ENCODE measurements at regions not wholly inside any gene's neighbourhood (a gene's known extent, or its start where the extent isn't known, plus 50 kb on each side); places are given as distances from the start of the nearest gene placed in this dataset.

DNA sequence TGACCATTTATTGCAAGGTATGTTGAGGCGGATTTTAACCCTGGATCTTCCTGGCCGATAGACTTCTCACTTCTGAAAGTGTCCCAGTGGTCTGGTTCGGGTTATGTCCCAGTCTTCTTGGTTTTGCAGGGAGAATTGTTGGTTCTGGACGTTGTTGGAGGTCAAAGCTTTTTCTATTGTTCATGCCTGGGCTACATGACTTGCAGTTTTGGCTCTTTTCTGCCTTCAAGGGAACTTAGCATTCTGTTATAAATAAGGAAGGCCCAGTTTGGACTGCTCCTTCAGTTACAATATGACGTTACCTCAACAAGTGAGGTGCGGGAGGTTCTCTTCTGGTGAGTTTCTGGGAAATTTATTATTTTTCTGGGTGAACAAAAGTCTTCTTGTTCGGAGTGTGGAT, 614.3 kb downstream of the DIPK2A start:
- TF ChIP-seq, protein P1, sequence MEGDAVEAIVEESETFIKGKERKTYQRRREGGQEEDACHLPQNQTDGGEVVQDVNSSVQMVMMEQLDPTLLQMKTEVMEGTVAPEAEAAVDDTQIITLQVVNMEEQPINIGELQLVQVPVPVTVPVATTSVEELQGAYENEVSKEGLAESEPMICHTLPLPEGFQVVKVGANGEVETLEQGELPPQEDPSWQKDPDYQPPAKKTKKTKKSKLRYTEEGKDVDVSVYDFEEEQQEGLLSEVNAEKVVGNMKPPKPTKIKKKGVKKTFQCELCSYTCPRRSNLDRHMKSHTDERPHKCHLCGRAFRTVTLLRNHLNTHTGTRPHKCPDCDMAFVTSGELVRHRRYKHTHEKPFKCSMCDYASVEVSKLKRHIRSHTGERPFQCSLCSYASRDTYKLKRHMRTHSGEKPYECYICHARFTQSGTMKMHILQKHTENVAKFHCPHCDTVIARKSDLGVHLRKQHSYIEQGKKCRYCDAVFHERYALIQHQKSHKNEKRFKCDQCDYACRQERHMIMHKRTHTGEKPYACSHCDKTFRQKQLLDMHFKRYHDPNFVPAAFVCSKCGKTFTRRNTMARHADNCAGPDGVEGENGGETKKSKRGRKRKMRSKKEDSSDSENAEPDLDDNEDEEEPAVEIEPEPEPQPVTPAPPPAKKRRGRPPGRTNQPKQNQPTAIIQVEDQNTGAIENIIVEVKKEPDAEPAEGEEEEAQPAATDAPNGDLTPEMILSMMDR (IDR thresholded peaks at IDR 0.05) = no peak
- TF ChIP-seq POLR2A (IDR thresholded peaks at IDR 0.05) (no peak), POLR2AphosphoS5 (IDR thresholded peaks at IDR 0.05) (no peak)
